ENCODE measurements at regions not wholly inside any gene's neighbourhood (a gene's known extent, or its start where the extent isn't known, plus 50 kb on each side); places are given as distances from the start of the nearest gene placed in this dataset.
A peak's percentile ranks its signal among the peaks of the same experiment; 100 is the strongest.

- no peak for DNase-seq (ENCODE audit: low spot score)
These were observed 88.3 kb downstream of the ANKRD60 start for GRCh38 chr20:58139849-58140786.

- DNase-seq (ENCODE audit: low spot score) = no peak
These were observed 90.1 kb downstream of the ANKRD60 start for GRCh38 chr20:58138395-58138794.

- no peak for DNase-seq (ENCODE audit: low spot score)
These were observed 90.7 kb downstream of the ANKRD60 start for GRCh38 chr20:58137651-58138265.

- no peak for DNase-seq (ENCODE audit: low spot score)
These were observed 91.2 kb downstream of the ANKRD60 start for GRCh38 chr20:58137236-58137635.

GRCh38 chr20:58136149-58136484, 92.3 kb downstream of the ANKRD60 start:
- DNase-seq (ENCODE audit: low spot score) = no peak

- no peak for DNase-seq (ENCODE audit: low spot score)
These were observed 92.9 kb downstream of the ANKRD60 start for GRCh38 chr20:58135441-58136148.

- peak; percentile 26 for DNase-seq (ENCODE audit: low spot score)
These were observed 95.2 kb downstream of the ANKRD60 start for GRCh38 chr20:58133020-58133808.

- peak; percentile 96 for DNase-seq (ENCODE audit: low spot score)
These were observed 96.8 kb downstream of the ANKRD60 start for GRCh38 chr20:58131551-58132142.

GRCh38 chr20:58131151-58131550, 97.3 kb downstream of the ANKRD60 start:
- peak; percentile 66 for DNase-seq (ENCODE audit: low spot score)

- DNase-seq (ENCODE audit: low spot score) = no peak
These were observed 97.9 kb downstream of the ANKRD60 start for GRCh38 chr20:58130581-58130980.

- DNase-seq (ENCODE audit: low spot score) = no peak
These were observed 98.3 kb downstream of the ANKRD60 start for GRCh38 chr20:58130156-58130555.

GRCh38 chr20:58129721-58130151, 98.7 kb downstream of the ANKRD60 start:
- no peak for DNase-seq (ENCODE audit: low spot score)

- DNase-seq (ENCODE audit: low spot score) = no peak
These were observed 99.5 kb downstream of the ANKRD60 start for GRCh38 chr20:58128635-58129625.

GRCh38 chr20:58127701-58128111, 100.7 kb downstream of the ANKRD60 start:
- peak; percentile 88 for DNase-seq (ENCODE audit: low spot score)

- DNase-seq (ENCODE audit: low spot score) = no peak
These were observed 102.7 kb downstream of the ANKRD60 start for GRCh38 chr20:58125726-58126125.

- DNase-seq (ENCODE audit: low spot score) = no peak
These were observed 110.5 kb downstream of the ANKRD60 start for GRCh38 chr20:58117944-58118343.

- no peak for DNase-seq (ENCODE audit: low spot score)
These were observed 111.9 kb downstream of the ANKRD60 start for GRCh38 chr20:58116505-58116904.

GRCh38 chr20:58113716-58114115, 114.7 kb downstream of the ANKRD60 start:
- no peak for DNase-seq (ENCODE audit: low spot score)

GRCh38 chr20:58112017-58112781, 116.3 kb downstream of the ANKRD60 start:
- no peak for DNase-seq (ENCODE audit: low spot score)

All from H4 (cell line).